GM18858 (cell line): ENCODE measurements at regions not wholly inside any gene's neighbourhood (a gene's known extent, or its start where the extent isn't known, plus 50 kb on each side); places are given as distances from the start of the nearest gene placed in this dataset.

ENCODE experiments used
- ATAC-seq: cut with Tn5 transposase; IDR thresholded peaks from one replicate; pipeline ENCODE4 v1.9.1; 2021; ENCODE audit not compliant: unreplicated experiment

GRCh38 chr5:61735531-61735930, 403.5 kb downstream of the ZSWIM6 start:
- ATAC-seq = no peak

- ATAC-seq = no peak
These were observed 403.9 kb downstream of the ZSWIM6 start for GRCh38 chr5:61735995-61736394.

- no peak for ATAC-seq
These were observed 405.4 kb downstream of the ZSWIM6 start for GRCh38 chr5:61737301-61737963.

GRCh38 chr5:61737964-61738340, 405.9 kb downstream of the ZSWIM6 start:
- ATAC-seq = no peak

- no peak for ATAC-seq
These were observed 406.4 kb downstream of the ZSWIM6 start for GRCh38 chr5:61738446-61738845.

- ATAC-seq = no peak
These were observed 412.9 kb downstream of the ZSWIM6 start for GRCh38 chr5:61744690-61745619.

- no peak for ATAC-seq
These were observed 414.9 kb downstream of the ZSWIM6 start for GRCh38 chr5:61746831-61747575.

GRCh38 chr5:61748121-61748520, 416.1 kb downstream of the ZSWIM6 start:
- no peak for ATAC-seq

GRCh38 chr5:61748651-61749050, 416.6 kb downstream of the ZSWIM6 start:
- ATAC-seq = no peak

- no peak for ATAC-seq
These were observed 420.5 kb downstream of the ZSWIM6 start for GRCh38 chr5:61752588-61752987.

GRCh38 chr5:61754792-61755191, 422.7 kb downstream of the ZSWIM6 start:
- no peak for ATAC-seq

GRCh38 chr5:61755726-61756222, 423.7 kb downstream of the ZSWIM6 start:
- ATAC-seq = no peak

- no peak for ATAC-seq
These were observed 426.7 kb downstream of the ZSWIM6 start for GRCh38 chr5:61758711-61759110.

- ATAC-seq = no peak
These were observed 433.4 kb downstream of the ZSWIM6 start for GRCh38 chr5:61765471-61765870.

GRCh38 chr5:61766141-61766540, 434.1 kb downstream of the ZSWIM6 start:
- no peak for ATAC-seq

- no peak for ATAC-seq
These were observed 435.4 kb downstream of the ZSWIM6 start for GRCh38 chr5:61767231-61768080.

GRCh38 chr5:61768692-61769281, 436.7 kb downstream of the ZSWIM6 start:
- peak; percentile 92 for ATAC-seq

GRCh38 chr5:61771062-61771461, 439.0 kb downstream of the ZSWIM6 start:
- ATAC-seq = no peak

- ATAC-seq = no peak
These were observed 439.8 kb downstream of the ZSWIM6 start for GRCh38 chr5:61771808-61772207.

- no peak for ATAC-seq
These were observed 443.8 kb downstream of the ZSWIM6 start for GRCh38 chr5:61775901-61776300.
